ENCODE measurements at regions not wholly inside any gene's neighbourhood (a gene's known extent, or its start where the extent isn't known, plus 50 kb on each side); places are given as distances from the start of the nearest gene placed in this dataset.

DNA sequence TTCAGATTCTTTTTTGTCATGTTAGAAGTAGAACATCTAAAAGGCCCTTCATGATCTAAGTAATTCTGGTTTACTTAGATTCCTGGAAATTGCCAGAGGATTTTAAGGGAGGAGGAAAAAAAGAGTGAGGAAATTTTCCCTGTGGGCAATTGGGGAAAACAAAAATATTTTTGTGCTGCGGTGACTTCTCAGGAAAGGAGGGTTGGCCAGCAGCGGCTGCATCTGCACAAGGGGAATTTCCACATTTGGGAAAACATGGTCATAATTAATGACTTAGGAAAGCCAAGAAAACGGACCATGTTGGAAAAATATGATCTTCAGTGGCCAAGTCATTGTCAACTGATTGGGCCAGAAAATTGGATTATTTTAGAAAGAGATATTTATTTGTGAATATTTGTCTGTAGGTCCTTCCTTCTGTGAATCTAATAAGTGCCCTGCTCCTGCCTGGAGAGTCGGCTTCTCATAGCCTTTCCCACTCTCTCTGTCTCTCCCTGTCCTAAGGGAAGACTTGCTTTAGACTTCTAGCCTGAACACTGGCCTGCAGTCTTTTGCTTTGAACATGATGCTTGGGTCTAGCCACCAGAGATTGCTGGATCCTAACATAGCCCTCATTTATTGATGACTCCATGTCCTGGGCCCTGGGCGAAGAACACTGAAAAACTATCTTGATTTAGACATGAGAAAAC lies 124.2 kb upstream of the MKLN1 start:
- ATAC-seq, result no peak
- peak overlapping the region in 1 of 2 donors; percentile 21 for H3K27ac Mint-ChIP-seq

DNA sequence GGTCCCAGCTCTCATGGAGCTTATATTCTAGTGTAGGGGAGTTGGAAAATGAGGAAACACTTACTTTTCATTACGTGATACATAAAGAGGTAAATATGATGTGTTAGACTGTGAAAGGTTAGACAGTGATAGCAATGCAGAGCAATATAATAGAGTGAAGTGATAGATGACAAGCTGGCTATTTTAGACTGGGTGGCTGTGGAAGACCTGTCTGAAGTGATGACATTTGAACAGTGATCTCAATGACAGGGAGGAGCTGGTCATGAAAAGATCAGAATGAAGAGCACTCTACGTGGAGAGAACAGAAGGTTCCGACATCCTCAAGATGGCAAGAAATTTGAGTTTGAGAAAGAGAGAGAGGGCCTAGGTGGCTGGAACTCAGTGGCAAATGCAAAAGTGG lies 118.9 kb upstream of the MKLN1 start:
- ATAC-seq (no peak), DNase-seq (ENCODE audit: low spot score in 2 of 2) (no peak)
- H3K9me3 Mint-ChIP-seq, result peaks cover 0 to 6% of the 10 kb centered on the region in 2 donors
- no peaks in the 10 kb centered on the region for H3K36me3 Mint-ChIP-seq
- no peak overlapping the region for H3K27ac Mint-ChIP-seq

More for the DNA sequence above, 124.2 kb upstream of the MKLN1 start:
- H3K36me3 Mint-ChIP-seq, result no peaks in the 10 kb centered on the region
- no peak for DNase-seq (ENCODE audit: low spot score in 2 of 2)
- no peaks in the 10 kb centered on the region for H3K9me3 Mint-ChIP-seq

DNA sequence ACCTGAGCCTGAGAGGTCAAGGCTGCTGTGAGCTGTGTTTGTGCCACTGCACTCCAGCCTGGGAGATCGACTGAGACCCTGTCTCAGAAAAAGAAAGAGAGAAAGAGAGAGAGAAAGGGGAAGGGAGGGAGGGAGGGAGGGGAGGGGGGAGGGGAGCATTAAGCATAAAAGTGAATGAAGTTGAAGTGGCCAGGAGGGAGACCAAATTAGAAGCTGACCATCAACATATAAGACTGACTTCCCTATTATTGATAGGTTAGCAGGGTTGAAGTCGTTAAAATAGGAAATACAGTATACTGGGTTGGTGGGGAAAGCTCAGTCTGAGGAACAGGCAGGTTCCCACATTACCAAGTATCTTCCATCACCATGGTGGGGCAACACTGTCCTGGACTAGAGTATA lies 117.1 kb upstream of the MKLN1 start:
- no peak for ATAC-seq
- H3K36me3 Mint-ChIP-seq, result no peaks in the 10 kb centered on the region

DNA sequence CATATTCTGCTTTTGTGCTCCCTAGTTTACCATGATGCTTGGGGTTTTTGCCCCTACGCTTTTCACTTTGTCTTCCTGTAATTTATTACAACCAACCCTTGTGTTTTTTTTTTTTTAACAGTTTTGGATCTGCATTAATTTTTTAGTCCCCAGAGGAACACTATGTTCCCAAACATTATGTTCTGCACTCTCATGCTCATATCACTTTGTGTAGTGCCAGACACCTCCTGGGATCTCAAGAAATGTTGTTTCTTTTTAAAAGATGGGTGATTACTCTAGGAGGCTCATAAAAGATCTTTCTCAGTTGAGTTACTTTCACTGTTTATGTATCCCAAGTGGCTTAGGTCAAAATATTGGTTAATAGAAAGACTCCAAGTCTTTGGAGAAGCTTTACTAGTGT lies 116.2 kb upstream of the MKLN1 start:
- ATAC-seq, result no peak

More for the DNA sequence above, 117.1 kb upstream of the MKLN1 start:
- Mint-ChIP-seq H3K27ac (peak overlapping the region; percentile 17 to 60), H3K9me3 (peaks cover 0 to 6% of the 10 kb centered on the region in 2 donors)
- no peak for DNase-seq (ENCODE audit: low spot score in 2 of 2)

DNA sequence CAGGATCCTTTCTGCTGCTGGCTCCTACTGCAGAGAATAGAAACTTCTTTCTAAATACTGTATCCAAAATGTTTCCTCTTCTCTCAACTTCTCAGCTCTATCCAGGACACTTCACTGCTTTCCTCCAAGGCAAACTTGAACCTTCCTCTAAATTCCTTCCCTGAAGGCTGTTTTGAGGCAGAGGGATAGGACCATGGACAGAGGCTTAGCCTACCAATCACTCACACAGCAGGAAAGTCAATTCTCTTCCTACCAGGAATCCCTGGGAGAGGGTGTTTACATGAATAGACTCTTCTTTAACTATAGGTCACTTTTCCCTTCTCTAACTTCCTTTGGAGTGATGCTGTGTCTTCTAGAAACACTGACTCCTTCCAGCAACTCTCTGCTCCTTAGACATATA lies 115.6 kb upstream of the MKLN1 start:
- Mint-ChIP-seq H3K27ac (no peak overlapping the region), H3K36me3 (no peaks in the 10 kb centered on the region), H3K9me3 (peaks cover 0 to 6% of the 10 kb centered on the region in 2 donors)
- ATAC-seq (no peak), DNase-seq (ENCODE audit: low spot score in 2 of 2) (no peak)

More for the DNA sequence above, 116.2 kb upstream of the MKLN1 start:
- Mint-ChIP-seq H3K27ac (no peak overlapping the region), H3K36me3 (no peaks in the 10 kb centered on the region), H3K9me3 (peaks cover 0 to 6% of the 10 kb centered on the region in 2 donors)
- DNase-seq (ENCODE audit: low spot score in 2 of 2), result no peak

DNA sequence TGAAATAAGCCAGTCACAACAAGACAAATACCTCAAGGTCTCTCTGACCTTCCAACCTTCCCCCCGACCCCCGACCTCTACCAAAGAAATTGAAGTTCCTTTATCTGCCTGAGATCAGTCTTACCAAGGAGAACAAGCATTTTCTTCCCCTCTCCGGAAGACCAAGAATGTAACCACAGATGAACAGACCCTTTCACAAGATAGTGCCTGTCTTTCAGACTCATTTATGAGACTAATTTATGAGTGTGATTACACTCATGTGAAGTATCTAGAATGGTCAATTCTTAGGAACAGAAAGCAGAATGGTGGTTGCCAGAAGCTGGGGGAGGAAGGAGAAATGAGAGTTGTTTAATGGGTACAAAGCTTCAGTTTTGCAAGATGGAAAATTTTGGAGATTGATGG lies 108.9 kb upstream of the MKLN1 start:
- Mint-ChIP-seq H3K9me3 (peaks cover 0 to 14% of the 10 kb centered on the region in 2 donors), H3K27ac (no peak overlapping the region), H3K36me3 (peaks cover 0 to 9% of the 10 kb centered on the region in 2 donors)
- ATAC-seq (no peak), DNase-seq (ENCODE audit: low spot score in 2 of 2) (no peak)

DNA sequence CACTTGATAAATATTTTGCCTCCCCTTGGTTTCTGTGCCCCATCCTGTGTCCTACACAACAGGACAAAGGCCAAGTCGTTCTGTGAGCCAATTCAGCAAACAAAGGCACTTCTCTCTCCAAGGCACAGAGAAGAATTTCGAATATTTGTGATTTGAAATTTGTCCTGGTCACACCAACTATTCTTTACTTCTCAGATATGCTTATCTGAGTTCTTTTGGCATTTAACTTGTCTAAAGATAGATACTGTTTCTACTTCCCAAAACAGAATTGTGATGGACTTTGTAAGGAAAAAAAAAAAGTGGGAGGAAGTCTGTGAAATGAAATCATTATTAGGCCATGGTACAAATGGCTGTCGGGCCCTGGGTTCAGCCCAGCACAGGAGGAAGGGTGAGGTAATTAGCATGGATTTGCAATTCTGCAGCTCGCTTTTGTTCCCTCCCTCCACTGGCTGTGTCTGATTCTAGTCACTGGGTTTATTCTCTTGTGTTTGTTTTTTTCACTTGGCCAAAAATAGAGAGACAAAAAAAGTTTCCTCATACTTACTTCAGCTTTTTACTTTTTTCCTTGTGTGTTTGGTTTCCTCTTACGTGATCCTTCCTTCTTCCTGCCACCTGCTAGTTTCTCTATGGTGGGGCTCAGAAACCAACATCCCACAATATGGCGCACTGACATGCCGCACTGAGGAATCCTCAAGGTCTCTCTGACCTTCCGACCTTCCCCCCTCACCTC lies 108.2 kb upstream of the MKLN1 start:
- peaks cover 0 to 14% of the 10 kb centered on the region in 2 donors for H3K9me3 Mint-ChIP-seq
- DNase-seq (ENCODE audit: low spot score in 2 of 2) (no peak), ATAC-seq (no peak)
- H3K36me3 Mint-ChIP-seq, result peaks cover 0 to 9% of the 10 kb centered on the region in 2 donors
- H3K27ac Mint-ChIP-seq, result peak overlapping the region in 1 of 2 donors; percentile 75

DNA sequence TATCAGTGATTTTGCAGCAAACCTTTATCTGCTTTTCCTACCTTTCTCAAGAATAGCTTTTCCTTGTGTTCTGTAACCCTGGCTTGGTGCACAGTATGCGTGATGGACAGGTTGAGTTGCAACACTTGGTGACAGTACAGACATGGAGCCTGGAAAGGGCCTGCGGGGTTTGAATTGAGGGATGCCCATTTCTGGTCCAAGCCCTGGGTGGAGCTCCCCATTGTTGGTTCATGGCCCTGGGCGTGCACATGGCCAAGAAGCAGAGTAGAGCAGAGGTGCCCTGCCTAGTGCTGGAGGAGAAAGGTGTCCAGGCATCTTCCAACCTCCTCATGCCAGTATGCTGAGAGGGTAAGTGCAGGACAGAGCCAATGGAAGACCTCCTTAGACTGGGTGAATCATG lies 106.6 kb upstream of the MKLN1 start:
- Mint-ChIP-seq H3K27ac (no peak overlapping the region), H3K36me3 (peaks cover 0 to 9% of the 10 kb centered on the region in 2 donors), H3K9me3 (peaks cover 0 to 14% of the 10 kb centered on the region in 2 donors)
- DNase-seq (ENCODE audit: low spot score in 2 of 2) (no peak), ATAC-seq (no peak)

DNA sequence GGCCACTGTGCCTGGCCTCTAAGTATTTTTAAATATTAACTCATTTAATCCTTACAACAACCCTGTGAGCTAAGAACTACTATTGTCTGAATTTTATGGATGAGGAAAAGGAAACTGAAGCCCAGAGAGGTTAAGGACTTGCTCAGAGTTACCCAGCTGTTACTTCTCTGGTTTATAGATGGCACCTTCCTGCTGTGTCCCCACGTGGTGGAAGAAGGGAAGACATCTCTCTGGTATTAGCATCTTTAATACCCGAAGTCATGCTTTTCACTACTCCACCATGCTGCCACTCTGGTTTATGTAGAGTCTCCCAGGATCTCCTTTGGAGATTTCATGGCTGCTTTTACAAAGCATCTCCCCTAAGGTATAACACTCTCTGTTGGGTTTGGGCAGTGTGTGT lies 105.5 kb upstream of the MKLN1 start:
- H3K27ac Mint-ChIP-seq, result no peak overlapping the region
- H3K9me3 Mint-ChIP-seq, result peaks cover 0 to 14% of the 10 kb centered on the region in 2 donors
- H3K36me3 Mint-ChIP-seq, result peaks cover 0 to 9% of the 10 kb centered on the region in 2 donors
- ATAC-seq, result no peak
- no peak for DNase-seq (ENCODE audit: low spot score in 2 of 2)

DNA sequence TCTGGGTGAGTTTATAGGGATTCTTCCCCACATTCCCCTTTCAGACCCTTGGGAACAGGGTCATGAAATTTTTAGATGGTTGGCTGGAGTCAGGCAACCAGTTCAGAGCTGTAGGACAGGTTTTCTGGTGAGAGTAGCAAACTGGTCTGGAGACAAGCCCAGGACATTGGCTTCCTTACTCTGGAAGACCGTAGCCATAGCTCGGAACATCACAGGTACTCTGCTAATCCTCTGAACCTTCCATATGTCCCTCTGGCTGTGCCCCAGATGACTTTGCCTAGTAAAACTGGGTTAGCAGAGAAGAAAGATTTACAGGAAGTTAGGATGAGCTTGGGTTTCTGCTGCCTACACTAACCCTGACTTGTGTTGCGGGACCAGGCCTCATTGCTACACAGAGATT lies 104.5 kb upstream of the MKLN1 start:
- DNase-seq (ENCODE audit: low spot score in 2 of 2) (no peak), ATAC-seq (no peak)
- Mint-ChIP-seq H3K27ac (no peak overlapping the region), H3K9me3 (peaks cover 0 to 12% of the 10 kb centered on the region in 2 donors), H3K36me3 (peaks cover 0 to 9% of the 10 kb centered on the region in 2 donors)

DNA sequence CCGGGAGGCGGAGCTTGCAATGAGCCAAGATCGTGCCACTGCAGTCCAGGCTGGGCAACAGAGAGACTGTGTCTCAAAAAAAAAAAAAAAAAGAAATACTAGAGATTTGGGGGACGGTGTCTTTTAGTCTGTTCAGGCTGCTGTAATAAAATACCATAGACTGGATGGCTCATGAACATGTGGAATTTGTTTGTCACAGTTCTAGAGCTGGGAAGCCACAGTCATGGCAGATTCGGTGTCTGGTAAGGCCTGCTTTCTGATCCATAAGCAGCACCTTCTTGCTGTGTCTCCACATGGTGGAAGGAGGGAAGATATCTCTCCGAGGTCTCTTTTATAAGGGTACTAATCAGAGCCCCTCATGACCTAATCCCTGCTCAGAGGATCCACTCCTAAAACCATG lies 102.7 kb upstream of the MKLN1 start:
- no peak for ATAC-seq
- Mint-ChIP-seq H3K9me3 (peaks cover 0 to 8% of the 10 kb centered on the region in 2 donors), H3K36me3 (peaks cover 0 to 5% of the 10 kb centered on the region in 2 donors), H3K27ac (no peak overlapping the region)
- no peak for DNase-seq (ENCODE audit: low spot score in 2 of 2)

DNA sequence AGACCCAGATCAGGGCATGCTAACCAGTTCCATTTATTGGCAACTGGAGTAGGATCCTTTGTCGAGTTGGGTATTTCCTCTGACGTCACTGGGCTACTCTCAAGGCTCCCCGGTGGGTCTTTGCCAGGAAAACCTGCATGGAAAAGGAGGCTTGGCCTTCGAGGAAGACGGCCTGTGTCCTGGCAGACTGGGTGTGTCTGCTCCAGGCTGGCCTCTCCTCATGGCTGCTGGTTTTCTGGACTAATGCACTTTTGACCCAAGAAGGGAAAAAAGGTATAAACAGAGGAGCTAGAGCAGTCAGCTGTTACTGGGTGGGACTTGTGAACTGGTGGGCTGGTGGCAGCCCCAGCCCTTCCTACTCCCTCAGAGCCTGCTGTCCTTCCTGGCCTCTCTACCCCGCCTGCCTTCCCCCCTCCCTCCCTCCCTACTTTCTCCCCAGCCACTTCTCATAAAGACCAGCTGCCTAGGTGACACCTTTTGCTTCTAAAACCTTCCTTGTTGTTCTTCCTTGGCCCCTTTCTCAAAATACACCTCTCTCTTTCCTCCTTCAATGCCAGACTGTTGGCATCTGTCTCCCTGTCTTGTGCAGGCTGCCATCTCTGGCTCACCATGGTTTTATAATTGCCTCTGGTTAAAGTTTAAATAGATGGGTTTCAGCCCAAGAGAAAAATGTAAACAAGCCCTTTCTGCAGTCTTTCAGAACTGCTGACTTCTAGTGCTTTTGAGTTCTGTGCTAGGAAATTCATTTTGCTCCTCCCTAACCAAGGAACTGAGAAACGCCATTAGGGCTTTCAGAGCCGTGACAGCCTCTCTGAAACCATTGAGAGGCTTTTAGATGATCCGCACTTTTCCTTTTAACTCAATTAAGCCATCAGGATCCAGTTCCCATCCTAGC lies 101.8 kb upstream of the MKLN1 start:
- ATAC-seq (no peak), DNase-seq (ENCODE audit: low spot score in 2 of 2) (no peak)
- H3K27ac Mint-ChIP-seq, result peak overlapping the region in 1 of 2 donors; percentile 15
- peaks cover 0 to 4% of the 10 kb centered on the region in 2 donors for H3K9me3 Mint-ChIP-seq
- H3K36me3 Mint-ChIP-seq, result no peaks in the 10 kb centered on the region

DNA sequence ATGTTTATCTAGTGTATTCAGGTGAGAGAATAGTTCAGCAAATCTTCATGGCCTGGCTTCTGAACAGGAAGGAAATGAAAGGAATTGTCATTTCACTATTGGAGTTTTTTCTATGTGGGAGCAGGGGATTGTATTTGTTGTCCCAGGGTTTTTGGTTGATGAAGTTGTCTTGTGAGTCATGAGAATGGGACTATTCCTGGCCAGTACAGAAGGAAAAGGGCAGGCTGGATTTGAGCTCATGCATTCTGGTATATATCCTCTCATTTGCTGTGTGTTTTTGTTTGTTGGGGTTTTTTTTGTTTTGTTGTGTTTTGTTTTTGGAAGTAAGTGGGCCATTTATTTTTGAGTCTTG lies 101.2 kb upstream of the MKLN1 start:
- ATAC-seq (no peak), DNase-seq (ENCODE audit: low spot score in 2 of 2) (no peak)
- Mint-ChIP-seq H3K27ac (peak overlapping the region in 1 of 2 donors; percentile 15), H3K9me3 (peaks cover 0 to 4% of the 10 kb centered on the region in 2 donors), H3K36me3 (peaks cover 0 to 3% of the 10 kb centered on the region in 2 donors)

DNA sequence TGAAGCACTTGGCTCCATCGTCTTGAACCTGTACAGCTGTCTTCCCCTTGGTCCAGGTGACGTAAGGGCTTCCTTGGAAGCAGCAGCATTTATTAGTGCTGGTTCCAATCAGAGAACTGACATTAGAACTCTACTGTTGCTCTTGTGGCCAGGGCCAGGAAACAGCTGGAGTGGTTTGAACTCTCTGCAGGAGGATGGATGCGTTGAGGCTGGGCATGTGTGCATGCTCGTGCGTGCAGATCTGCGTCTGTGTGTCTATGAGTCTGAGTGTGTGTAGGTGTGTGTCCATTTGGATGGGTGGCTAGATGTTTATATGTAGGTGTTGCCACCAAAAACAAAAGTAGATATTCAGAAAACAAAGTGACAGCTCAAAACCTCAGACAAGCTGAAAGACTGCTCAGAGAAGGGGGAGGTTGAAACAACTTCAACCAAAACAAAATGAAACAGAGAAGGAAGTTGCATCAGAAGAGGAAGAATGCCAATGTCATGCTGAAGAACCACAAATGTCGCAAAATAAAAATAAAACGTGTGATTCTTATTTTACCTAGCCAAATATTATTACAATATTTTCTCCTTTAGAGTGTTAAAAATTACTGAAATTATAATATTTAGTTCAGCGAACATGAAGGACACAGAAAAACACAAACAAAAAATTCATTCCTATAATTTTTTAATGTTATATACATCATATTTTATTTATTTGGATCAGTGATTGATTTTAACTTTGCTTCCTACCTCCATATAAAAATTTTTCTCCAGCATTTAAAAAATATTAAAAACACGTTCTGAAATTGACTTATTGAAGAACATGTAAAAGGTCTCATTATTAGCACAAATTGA lies 96.1 kb upstream of the MKLN1 start:
- H3K9me3 Mint-ChIP-seq, result peaks cover 5 to 7% of the 10 kb centered on the region in 2 donors
- DNase-seq (ENCODE audit: low spot score in 2 of 2), result peak; percentile 52 to 61
- ATAC-seq, result peak; percentile 73 to 86
- peak overlapping the region; percentile 78 to 88 for H3K27ac Mint-ChIP-seq
- peaks cover 9% of the 10 kb centered on the region in 2 donors for H3K36me3 Mint-ChIP-seq

DNA sequence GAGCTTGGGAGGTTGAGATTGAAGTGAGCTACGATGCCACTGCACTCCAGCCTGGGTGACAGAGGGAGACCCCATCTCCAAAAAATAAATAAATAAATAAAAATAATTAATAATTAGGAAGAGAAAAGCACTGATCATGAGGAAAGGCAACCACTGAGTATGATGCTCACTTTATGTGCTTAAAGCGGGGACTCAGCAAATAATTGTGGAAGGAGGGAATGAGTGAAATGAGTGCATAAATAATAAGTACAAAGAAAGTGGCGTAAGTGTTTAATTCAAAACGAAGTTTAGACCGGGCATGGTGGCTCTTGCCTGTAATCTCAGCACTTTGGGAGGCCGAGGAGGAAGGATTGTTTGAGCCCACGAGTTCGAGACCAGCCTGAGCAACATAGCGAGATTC lies 94.9 kb upstream of the MKLN1 start:
- ATAC-seq (no peak), DNase-seq (ENCODE audit: low spot score in 2 of 2) (no peak)
- H3K27ac Mint-ChIP-seq, result peak overlapping the region; percentile 46 to 88
- peaks cover 9% of the 10 kb centered on the region in 2 donors for H3K36me3 Mint-ChIP-seq
- peaks cover 12% of the 10 kb centered on the region in 2 donors for H3K9me3 Mint-ChIP-seq

DNA sequence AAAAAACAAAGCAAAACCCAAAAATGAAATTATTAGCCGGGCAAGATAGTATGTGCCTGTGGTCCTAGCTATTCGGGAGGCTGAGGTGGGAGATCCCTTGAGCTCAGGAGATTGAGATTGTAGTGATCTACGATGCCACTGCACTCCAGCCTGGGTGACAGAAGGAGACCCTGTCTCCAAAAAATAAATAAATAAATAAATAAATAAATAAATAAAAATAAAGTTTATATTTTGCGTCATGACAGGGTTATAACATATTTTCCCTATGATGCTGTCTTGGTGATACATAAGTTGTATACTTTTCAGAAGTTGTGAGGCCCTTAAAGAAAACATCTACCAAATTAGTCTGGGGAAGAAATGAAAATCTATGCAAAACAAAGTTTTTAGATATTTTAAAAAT lies 94.5 kb upstream of the MKLN1 start:
- no peak for DNase-seq (ENCODE audit: low spot score in 2 of 2)
- ATAC-seq, result no peak
- H3K9me3 Mint-ChIP-seq, result peaks cover 9 to 12% of the 10 kb centered on the region in 2 donors
- peak overlapping the region in 1 of 2 donors; percentile 11 for H3K27ac Mint-ChIP-seq
- peaks cover 9% of the 10 kb centered on the region in 2 donors for H3K36me3 Mint-ChIP-seq
